Right kidney (tissue), 1 donor: ENCODE measurements at regions not wholly inside any gene's neighbourhood (a gene's known extent, or its start where the extent isn't known, plus 50 kb on each side); places are given as distances from the start of the nearest gene placed in this dataset.

Experiments
- DNase-seq: peaks from one replicate; pipeline ENCODE4 v3.0.0-alpha.2; 2016

- no peak for DNase-seq
Measured at GRCh38 chr2:145359561-145359960, 839.6 kb upstream of the ZEB2 start.

- no peak for DNase-seq
Measured at GRCh38 chr2:145356056-145356455, 836.1 kb upstream of the ZEB2 start.

GRCh38 chr2:145352484-145352883 lies 832.6 kb upstream of the ZEB2 start:
- DNase-seq: no peak

- DNase-seq: no peak
Measured at GRCh38 chr2:145351864-145352425, 832.0 kb upstream of the ZEB2 start.

- DNase-seq: no peak
Measured at GRCh38 chr2:145350011-145350410, 830.1 kb upstream of the ZEB2 start.

- no peak for DNase-seq
Measured at GRCh38 chr2:145344076-145344724, 824.3 kb upstream of the ZEB2 start.

- no peak for DNase-seq
Measured at GRCh38 chr2:145343287-145343686, 823.4 kb upstream of the ZEB2 start.

GRCh38 chr2:145341536-145341935 lies 821.6 kb upstream of the ZEB2 start:
- no peak for DNase-seq

GRCh38 chr2:145339646-145340045 lies 819.7 kb upstream of the ZEB2 start:
- no peak for DNase-seq

GRCh38 chr2:145332210-145332898 lies 812.4 kb upstream of the ZEB2 start:
- no peak for DNase-seq

- DNase-seq: no peak
Measured at GRCh38 chr2:145329971-145330370, 810.1 kb upstream of the ZEB2 start.

GRCh38 chr2:145325485-145325884 lies 805.6 kb upstream of the ZEB2 start:
- DNase-seq: no peak

- DNase-seq: no peak
Measured at GRCh38 chr2:145324748-145325147, 804.8 kb upstream of the ZEB2 start.

GRCh38 chr2:145323512-145323911 lies 803.6 kb upstream of the ZEB2 start:
- no peak for DNase-seq

GRCh38 chr2:145321344-145321743 lies 801.4 kb upstream of the ZEB2 start:
- no peak for DNase-seq

- no peak for DNase-seq
Measured at GRCh38 chr2:145316496-145316895, 796.6 kb upstream of the ZEB2 start.

- no peak for DNase-seq
Measured at GRCh38 chr2:145315053-145315452, 795.1 kb upstream of the ZEB2 start.

- no peak for DNase-seq
Measured at GRCh38 chr2:145314119-145314633, 794.3 kb upstream of the ZEB2 start.

GRCh38 chr2:145305889-145306288 lies 786.0 kb upstream of the ZEB2 start:
- no peak for DNase-seq

GRCh38 chr2:145304501-145304900 lies 784.6 kb upstream of the ZEB2 start:
- DNase-seq: no peak

- DNase-seq: no peak
Measured at GRCh38 chr2:145303536-145303935, 783.6 kb upstream of the ZEB2 start.

GRCh38 chr2:145302886-145303285 lies 783.0 kb upstream of the ZEB2 start:
- no peak for DNase-seq

GRCh38 chr2:145302451-145302850 lies 782.5 kb upstream of the ZEB2 start:
- DNase-seq: no peak

GRCh38 chr2:145299368-145299767 lies 779.4 kb upstream of the ZEB2 start:
- DNase-seq: peak; percentile 7
